PFSK-1 (cell line): ENCODE measurements at regions not wholly inside any gene's neighbourhood (a gene's known extent, or its start where the extent isn't known, plus 50 kb on each side); places are given as distances from the start of the nearest gene placed in this dataset.

Experiments used
- FOXP2 ChIP-seq: optimal IDR thresholded peaks from 2 replicates; pipeline ENCODE3; 2011; ENCODE audit warnings: borderline replicate concordance, control low read depth, inconsistent platforms; ENCODE audit not compliant: insufficient read depth; ENCODE audit errors: extremely low read length, extremely low read depth
- POLR2AphosphoS5 ChIP-seq: IDR thresholded peaks from 2 replicates; pipeline ENCODE4 v1.6.1; 2012; ENCODE audit warnings: low read depth, mild to moderate bottlenecking, control low read depth, low read length, moderate library complexity
- REST ChIP-seq, 2 experiments: IDR thresholded peaks; 2 replicates each; pipeline versions ENCODE4 v1.6.1 to v1.8.0; 2011 to 2012; ENCODE audit warnings: low read depth in 2 of 2, low read length in 2 of 2, control low read depth in 1 of 2, inconsistent platforms in 1 of 2, mild to moderate bottlenecking in 1 of 2, moderate library complexity in 1 of 2; ENCODE audit not compliant: insufficient read depth in 1 of 2
- SIN3A ChIP-seq: IDR thresholded peaks from 2 replicates; pipeline ENCODE4 v1.6.1; 2012; ENCODE audit warnings: mild to moderate bottlenecking, low read length, moderate library complexity, borderline replicate concordance; ENCODE audit not compliant: insufficient read depth
- TAF1 ChIP-seq: IDR thresholded peaks from 2 replicates; pipeline ENCODE4 v1.6.1; 2012; ENCODE audit warnings: low read length, control low read depth, borderline replicate concordance; ENCODE audit not compliant: insufficient read depth

- TF ChIP-seq TAF1 = no peak
- no peak for TF ChIP-seq POLR2AphosphoS5
- no peak for TF ChIP-seq SIN3A
- TF ChIP-seq REST (IDR thresholded peaks at IDR 0.05; ENCODE audit: insufficient read depth in 1 of 2, low read depth in 2 of 2, low read length in 2 of 2) = no peak
- TF ChIP-seq FOXP2 = no peak
These were observed 95.5 kb upstream of the MEOX2 start for GRCh38 chr7:15781944-15782343.
